ENCODE measurements at regions not wholly inside any gene's neighbourhood (a gene's known extent, or its start where the extent isn't known, plus 50 kb on each side); places are given as distances from the start of the nearest gene placed in this dataset.

DNA sequence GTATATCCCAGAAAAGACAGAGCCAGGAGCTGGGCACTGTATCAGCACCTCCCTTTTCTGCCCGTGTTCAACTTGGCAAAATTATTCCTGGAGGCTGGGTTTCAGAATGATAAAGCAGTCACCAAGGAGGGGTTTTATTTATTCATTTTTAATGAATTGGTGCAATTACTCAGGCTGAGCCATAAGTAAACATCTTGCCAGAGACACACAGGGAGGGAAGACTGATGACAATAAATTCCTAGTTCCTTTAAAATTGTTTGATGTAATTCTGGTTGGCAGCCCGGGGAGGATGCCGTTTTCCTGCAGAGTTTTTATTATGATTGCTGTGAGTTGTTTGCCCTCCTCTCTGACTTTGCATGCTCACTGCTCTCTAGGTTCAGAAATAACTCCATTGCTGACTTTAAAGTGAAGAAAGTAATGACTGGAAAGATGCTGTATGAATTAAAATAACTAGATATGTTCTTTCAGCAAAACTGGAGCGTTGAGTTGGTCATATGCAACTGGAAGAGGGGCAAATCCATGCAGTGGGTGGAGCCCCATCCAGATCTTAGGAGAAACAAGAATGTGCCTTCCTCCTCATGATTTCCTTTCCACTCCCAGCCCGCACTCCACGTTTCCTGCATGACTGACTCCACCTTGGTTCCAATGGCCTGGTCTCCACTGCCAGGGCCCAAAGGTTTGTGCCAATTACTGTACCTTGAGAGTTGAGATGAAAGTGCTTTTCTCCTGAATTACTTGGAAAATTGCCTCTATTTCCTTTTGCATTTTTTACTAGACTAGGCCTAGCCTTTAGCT is 182.1 kb downstream of the RFC3 start:
- DNase-seq (ENCODE audit: extremely low spot score in 2 of 2), result no peak
- TF ChIP-seq POLR2A (IDR thresholded peaks at IDR 0.05), result no peak
- TF ChIP-seq POLR2AphosphoS5 (IDR thresholded peaks at IDR 0.05; ENCODE audit: insufficient read depth in 1 of 2, low read depth in 1 of 2), result no peak
- TF ChIP-seq, protein P1, sequence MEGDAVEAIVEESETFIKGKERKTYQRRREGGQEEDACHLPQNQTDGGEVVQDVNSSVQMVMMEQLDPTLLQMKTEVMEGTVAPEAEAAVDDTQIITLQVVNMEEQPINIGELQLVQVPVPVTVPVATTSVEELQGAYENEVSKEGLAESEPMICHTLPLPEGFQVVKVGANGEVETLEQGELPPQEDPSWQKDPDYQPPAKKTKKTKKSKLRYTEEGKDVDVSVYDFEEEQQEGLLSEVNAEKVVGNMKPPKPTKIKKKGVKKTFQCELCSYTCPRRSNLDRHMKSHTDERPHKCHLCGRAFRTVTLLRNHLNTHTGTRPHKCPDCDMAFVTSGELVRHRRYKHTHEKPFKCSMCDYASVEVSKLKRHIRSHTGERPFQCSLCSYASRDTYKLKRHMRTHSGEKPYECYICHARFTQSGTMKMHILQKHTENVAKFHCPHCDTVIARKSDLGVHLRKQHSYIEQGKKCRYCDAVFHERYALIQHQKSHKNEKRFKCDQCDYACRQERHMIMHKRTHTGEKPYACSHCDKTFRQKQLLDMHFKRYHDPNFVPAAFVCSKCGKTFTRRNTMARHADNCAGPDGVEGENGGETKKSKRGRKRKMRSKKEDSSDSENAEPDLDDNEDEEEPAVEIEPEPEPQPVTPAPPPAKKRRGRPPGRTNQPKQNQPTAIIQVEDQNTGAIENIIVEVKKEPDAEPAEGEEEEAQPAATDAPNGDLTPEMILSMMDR (IDR thresholded peaks at IDR 0.05), result no peak
- H3K36me3 ChIP-seq, result no peaks in the 10 kb centered on the region
- no peak overlapping the region for H3K4me3 ChIP-seq
- no peak overlapping the region for H3K27ac ChIP-seq
- H3K4me1 ChIP-seq, result no peaks in the 10 kb centered on the region
- no peaks in the 10 kb centered on the region for H3K27me3 ChIP-seq
- intact Hi-C loops (cut with DNase I), result no loop called here
- H3K9me3 ChIP-seq, result no peaks in the 10 kb centered on the region

DNA sequence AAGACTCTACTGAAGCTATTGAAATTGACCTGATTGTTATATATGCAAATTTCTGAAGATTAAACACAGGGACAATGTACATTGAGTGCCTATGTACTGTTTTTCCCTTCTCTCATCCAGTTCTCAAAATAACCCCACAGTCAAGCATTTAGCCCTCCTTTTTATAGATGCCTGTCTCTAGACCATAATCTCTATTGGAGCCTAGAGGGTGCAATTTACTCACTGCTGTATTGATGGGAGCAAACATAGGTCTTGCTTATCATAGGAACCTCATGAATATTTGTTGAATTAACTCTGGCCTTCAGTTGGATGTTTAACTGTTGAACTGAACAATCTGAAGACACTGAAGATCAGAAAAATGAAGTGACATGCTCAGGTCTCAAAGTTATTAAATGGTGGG is 183.0 kb downstream of the RFC3 start:
- DNase-seq (ENCODE audit: extremely low spot score in 2 of 2), result no peak
- no peak overlapping the region for H3K27ac ChIP-seq
- H3K4me1 ChIP-seq, result no peaks in the 10 kb centered on the region
- no peak overlapping the region for H3K4me3 ChIP-seq
- H3K27me3 ChIP-seq, result no peaks in the 10 kb centered on the region
- no peaks in the 10 kb centered on the region for H3K36me3 ChIP-seq
- TF ChIP-seq POLR2AphosphoS5 (IDR thresholded peaks at IDR 0.05; ENCODE audit: insufficient read depth in 1 of 2, low read depth in 1 of 2), result no peak
- TF ChIP-seq POLR2A (IDR thresholded peaks at IDR 0.05), result no peak
- TF ChIP-seq, protein P1 (IDR thresholded peaks at IDR 0.05), result no peak
- H3K9me3 ChIP-seq, result no peaks in the 10 kb centered on the region
- intact Hi-C loops (cut with DNase I), result no loop called here

GRCh38 chr13:34001389-34001788 is 183.4 kb downstream of the RFC3 start:
- no peak for DNase-seq (ENCODE audit: extremely low spot score in 2 of 2)
- intact Hi-C loops (cut with DNase I), result no loop called here

GRCh38 chr13:34002141-34002540 is 184.2 kb downstream of the RFC3 start:
- TF ChIP-seq, protein P1 (IDR thresholded peaks at IDR 0.05), result no peak
- no peak for TF ChIP-seq POLR2A (IDR thresholded peaks at IDR 0.05)
- no peak for TF ChIP-seq POLR2AphosphoS5 (IDR thresholded peaks at IDR 0.05; ENCODE audit: insufficient read depth in 1 of 2, low read depth in 1 of 2)
- Histone ChIP-seq H3K36me3 (no peaks in the 10 kb centered on the region), H3K27me3 (no peaks in the 10 kb centered on the region), H3K4me1 (no peaks in the 10 kb centered on the region), H3K9me3 (no peaks in the 10 kb centered on the region), H3K4me3 (no peak overlapping the region), H3K27ac (no peak overlapping the region)
- intact Hi-C loops (cut with DNase I), result no loop called here
- DNase-seq (ENCODE audit: extremely low spot score in 2 of 2), result no peak

More at GRCh38 chr13:34001389-34001788, 183.4 kb downstream of the RFC3 start:
- Histone ChIP-seq H3K4me1 (no peaks in the 10 kb centered on the region), H3K27ac (no peak overlapping the region), H3K4me3 (no peak overlapping the region), H3K27me3 (no peaks in the 10 kb centered on the region), H3K9me3 (no peaks in the 10 kb centered on the region), H3K36me3 (no peaks in the 10 kb centered on the region)
- TF ChIP-seq POLR2A (IDR thresholded peaks at IDR 0.05) (no peak), POLR2AphosphoS5 (IDR thresholded peaks at IDR 0.05; ENCODE audit: insufficient read depth in 1 of 2, low read depth in 1 of 2) (no peak)
- TF ChIP-seq, protein P1 (IDR thresholded peaks at IDR 0.05), result no peak

DNA sequence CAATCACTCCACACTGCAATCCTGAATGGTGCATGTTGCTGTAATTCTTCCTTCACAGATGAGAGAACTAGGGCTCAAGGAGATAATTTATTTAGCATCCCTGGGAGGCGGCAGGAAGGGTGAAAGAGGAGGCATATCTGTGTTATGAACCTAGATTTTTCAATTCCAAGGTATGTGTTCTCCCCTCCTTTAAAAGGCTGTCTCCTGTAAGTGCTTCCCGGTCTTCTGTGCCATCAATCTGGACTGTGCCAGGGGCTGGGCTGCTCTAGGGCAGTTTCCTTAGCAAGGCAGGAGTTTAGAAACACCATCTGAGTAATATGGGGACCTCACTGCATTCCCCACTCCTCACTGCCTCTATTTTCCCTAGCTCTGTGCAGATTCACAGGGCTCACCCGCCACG is 185.0 kb downstream of the RFC3 start:
- DNase-seq (ENCODE audit: extremely low spot score in 2 of 2), result no peak
- Histone ChIP-seq H3K36me3 (no peaks in the 10 kb centered on the region), H3K27me3 (no peaks in the 10 kb centered on the region), H3K4me1 (no peaks in the 10 kb centered on the region), H3K9me3 (no peaks in the 10 kb centered on the region), H3K4me3 (no peak overlapping the region), H3K27ac (no peak overlapping the region)
- intact Hi-C loops (cut with DNase I), result no loop called here
- TF ChIP-seq POLR2AphosphoS5 (IDR thresholded peaks at IDR 0.05; ENCODE audit: insufficient read depth in 1 of 2, low read depth in 1 of 2), result no peak
- no peak for TF ChIP-seq POLR2A (IDR thresholded peaks at IDR 0.05)
- TF ChIP-seq, protein P1 (IDR thresholded peaks at IDR 0.05), result no peak

All from vagina (tissue), 2 donors.